ENCODE measurements at regions not wholly inside any gene's neighbourhood (a gene's known extent, or its start where the extent isn't known, plus 50 kb on each side); places are given as distances from the start of the nearest gene placed in this dataset.

DNA sequence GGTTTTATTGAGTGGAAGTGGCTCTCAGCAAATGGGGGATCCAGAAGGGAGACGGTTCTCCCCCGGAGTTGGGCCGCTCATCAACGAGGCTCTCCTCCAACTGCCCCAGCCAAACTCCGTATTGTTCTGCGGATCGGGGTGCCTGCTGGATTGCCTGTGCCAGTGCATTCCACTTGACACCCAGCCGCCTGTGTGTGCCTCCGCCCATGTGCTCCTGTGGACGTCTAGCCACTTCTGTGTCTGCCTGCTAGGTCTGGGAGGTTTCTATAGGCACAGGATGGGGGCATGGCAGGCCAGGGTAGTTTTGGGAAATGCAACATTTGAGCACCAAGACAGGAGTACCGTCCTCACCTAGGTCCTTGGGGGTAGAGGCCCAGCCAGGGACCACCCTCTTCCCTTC is 225.7 kb upstream of the AMIGO2 start:
- DNase-seq (ENCODE audit: low spot score): no peak
- Histone ChIP-seq H3K9me3 (ENCODE audit: control insufficient read depth in 4 of 4, low read length in 3 of 4) (no peaks in the 10 kb centered on the region), H3K4me1 (ENCODE audit: control insufficient read depth in 4 of 4, insufficient read depth in 4 of 4, low read length in 3 of 4) (peaks cover 0 to 11% (median 3%) of the 10 kb centered on the region in 4 donors), H3K9ac (ENCODE audit: low read depth in 1 of 2, low read length in 2 of 2) (no peak overlapping the region), H3K4me3 (ENCODE audit: low read depth in 1 of 3, low read length in 3 of 3) (no peak overlapping the region), H3K27ac (ENCODE audit: low read depth in 1 of 2, low read length in 2 of 2) (no peak overlapping the region), H3K36me3 (ENCODE audit: control insufficient read depth in 4 of 4, insufficient read depth in 3 of 4, low read depth in 1 of 4, low read length in 3 of 4) (no peaks in the 10 kb centered on the region), H3K27me3 (ENCODE audit: control insufficient read depth in 4 of 4, insufficient read depth in 4 of 4, low read length in 3 of 4) (no peaks in the 10 kb centered on the region)
- WGBS: 96% methylated on average over 11 of the region's 11 CpGs
- TF ChIP-seq, protein P1, sequence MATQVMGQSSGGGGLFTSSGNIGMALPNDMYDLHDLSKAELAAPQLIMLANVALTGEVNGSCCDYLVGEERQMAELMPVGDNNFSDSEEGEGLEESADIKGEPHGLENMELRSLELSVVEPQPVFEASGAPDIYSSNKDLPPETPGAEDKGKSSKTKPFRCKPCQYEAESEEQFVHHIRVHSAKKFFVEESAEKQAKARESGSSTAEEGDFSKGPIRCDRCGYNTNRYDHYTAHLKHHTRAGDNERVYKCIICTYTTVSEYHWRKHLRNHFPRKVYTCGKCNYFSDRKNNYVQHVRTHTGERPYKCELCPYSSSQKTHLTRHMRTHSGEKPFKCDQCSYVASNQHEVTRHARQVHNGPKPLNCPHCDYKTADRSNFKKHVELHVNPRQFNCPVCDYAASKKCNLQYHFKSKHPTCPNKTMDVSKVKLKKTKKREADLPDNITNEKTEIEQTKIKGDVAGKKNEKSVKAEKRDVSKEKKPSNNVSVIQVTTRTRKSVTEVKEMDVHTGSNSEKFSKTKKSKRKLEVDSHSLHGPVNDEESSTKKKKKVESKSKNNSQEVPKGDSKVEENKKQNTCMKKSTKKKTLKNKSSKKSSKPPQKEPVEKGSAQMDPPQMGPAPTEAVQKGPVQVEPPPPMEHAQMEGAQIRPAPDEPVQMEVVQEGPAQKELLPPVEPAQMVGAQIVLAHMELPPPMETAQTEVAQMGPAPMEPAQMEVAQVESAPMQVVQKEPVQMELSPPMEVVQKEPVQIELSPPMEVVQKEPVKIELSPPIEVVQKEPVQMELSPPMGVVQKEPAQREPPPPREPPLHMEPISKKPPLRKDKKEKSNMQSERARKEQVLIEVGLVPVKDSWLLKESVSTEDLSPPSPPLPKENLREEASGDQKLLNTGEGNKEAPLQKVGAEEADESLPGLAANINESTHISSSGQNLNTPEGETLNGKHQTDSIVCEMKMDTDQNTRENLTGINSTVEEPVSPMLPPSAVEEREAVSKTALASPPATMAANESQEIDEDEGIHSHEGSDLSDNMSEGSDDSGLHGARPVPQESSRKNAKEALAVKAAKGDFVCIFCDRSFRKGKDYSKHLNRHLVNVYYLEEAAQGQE (IDR thresholded peaks at IDR 0.05): no peak
- TF ChIP-seq GABPA (IDR thresholded peaks at IDR 0.05 in 1 of 2, conservative IDR thresholded peaks at IDR 0.05 in 1 of 2) (no peak), TAF1 (conservative IDR thresholded peaks at IDR 0.05) (no peak)
- TF ChIP-seq, protein P2, sequence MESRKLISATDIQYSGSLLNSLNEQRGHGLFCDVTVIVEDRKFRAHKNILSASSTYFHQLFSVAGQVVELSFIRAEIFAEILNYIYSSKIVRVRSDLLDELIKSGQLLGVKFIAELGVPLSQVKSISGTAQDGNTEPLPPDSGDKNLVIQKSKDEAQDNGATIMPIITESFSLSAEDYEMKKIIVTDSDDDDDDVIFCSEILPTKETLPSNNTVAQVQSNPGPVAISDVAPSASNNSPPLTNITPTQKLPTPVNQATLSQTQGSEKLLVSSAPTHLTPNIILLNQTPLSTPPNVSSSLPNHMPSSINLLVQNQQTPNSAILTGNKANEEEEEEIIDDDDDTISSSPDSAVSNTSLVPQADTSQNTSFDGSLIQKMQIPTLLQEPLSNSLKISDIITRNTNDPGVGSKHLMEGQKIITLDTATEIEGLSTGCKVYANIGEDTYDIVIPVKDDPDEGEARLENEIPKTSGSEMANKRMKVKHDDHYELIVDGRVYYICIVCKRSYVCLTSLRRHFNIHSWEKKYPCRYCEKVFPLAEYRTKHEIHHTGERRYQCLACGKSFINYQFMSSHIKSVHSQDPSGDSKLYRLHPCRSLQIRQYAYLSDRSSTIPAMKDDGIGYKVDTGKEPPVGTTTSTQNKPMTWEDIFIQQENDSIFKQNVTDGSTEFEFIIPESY (IDR thresholded peaks at IDR 0.05): no peak

DNA sequence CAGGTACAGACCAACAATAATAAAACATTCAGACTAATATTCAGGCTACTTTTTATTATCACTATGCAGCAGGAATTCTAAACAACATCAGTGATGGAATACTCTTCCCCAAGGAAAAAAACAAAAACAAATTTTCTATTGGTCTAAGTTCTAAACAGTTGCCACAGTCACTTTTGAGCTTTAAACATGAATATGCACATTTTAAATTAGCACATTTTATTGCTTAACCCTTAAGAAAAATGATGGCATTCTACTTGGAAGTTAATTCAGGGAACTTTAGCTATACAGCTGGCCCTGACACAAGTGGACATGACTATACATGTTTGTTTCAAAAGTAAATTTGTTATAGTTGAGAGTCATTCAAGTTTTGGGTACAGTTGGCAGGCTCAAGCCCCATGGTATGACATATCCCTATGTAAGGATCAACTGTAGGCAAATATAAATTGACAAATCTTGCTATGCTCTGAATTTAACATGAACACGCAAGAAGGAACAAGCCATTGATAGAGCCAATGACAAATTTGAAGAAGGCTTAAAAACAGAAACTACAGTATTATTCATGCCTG is 224.3 kb upstream of the AMIGO2 start:
- H3K27ac ChIP-seq (ENCODE audit: low read depth in 1 of 2, low read length in 2 of 2): no peak overlapping the region
- no peaks in the 10 kb centered on the region for H3K27me3 ChIP-seq (ENCODE audit: control insufficient read depth in 4 of 4, insufficient read depth in 4 of 4, low read length in 3 of 4)
- no peaks in the 10 kb centered on the region for H3K36me3 ChIP-seq (ENCODE audit: control insufficient read depth in 4 of 4, insufficient read depth in 3 of 4, low read depth in 1 of 4, low read length in 3 of 4)
- no peak for DNase-seq (ENCODE audit: low spot score)
- WGBS: 58% methylated on average over 1 of the region's 1 CpG
- H3K4me3 ChIP-seq (ENCODE audit: low read depth in 1 of 3, low read length in 3 of 3): no peak overlapping the region
- H3K9ac ChIP-seq (ENCODE audit: low read depth in 1 of 2, low read length in 2 of 2): no peak overlapping the region
- no peaks in the 10 kb centered on the region for H3K9me3 ChIP-seq (ENCODE audit: control insufficient read depth in 4 of 4, low read length in 3 of 4)
- TF ChIP-seq GABPA (IDR thresholded peaks at IDR 0.05 in 1 of 2, conservative IDR thresholded peaks at IDR 0.05 in 1 of 2) (no peak), TAF1 (conservative IDR thresholded peaks at IDR 0.05) (no peak), EGR1 (IDR thresholded peaks at IDR 0.05; ENCODE audit: low read depth in 2 of 2) (no peak), YY1 (IDR thresholded peaks at IDR 0.05) (no peak), NR2F2 (IDR thresholded peaks at IDR 0.05) (no peak), RAD21 (IDR thresholded peaks at IDR 0.05) (no peak), FOXA2 (IDR thresholded peaks at IDR 0.05) (no peak)
- TF ChIP-seq, protein P2 (IDR thresholded peaks at IDR 0.05): no peak
- TF ChIP-seq, protein P3, sequence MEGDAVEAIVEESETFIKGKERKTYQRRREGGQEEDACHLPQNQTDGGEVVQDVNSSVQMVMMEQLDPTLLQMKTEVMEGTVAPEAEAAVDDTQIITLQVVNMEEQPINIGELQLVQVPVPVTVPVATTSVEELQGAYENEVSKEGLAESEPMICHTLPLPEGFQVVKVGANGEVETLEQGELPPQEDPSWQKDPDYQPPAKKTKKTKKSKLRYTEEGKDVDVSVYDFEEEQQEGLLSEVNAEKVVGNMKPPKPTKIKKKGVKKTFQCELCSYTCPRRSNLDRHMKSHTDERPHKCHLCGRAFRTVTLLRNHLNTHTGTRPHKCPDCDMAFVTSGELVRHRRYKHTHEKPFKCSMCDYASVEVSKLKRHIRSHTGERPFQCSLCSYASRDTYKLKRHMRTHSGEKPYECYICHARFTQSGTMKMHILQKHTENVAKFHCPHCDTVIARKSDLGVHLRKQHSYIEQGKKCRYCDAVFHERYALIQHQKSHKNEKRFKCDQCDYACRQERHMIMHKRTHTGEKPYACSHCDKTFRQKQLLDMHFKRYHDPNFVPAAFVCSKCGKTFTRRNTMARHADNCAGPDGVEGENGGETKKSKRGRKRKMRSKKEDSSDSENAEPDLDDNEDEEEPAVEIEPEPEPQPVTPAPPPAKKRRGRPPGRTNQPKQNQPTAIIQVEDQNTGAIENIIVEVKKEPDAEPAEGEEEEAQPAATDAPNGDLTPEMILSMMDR (IDR thresholded peaks at IDR 0.05; ENCODE audit: low read depth, low read length, missing input control): no peak
- TF ChIP-seq, protein P4, sequence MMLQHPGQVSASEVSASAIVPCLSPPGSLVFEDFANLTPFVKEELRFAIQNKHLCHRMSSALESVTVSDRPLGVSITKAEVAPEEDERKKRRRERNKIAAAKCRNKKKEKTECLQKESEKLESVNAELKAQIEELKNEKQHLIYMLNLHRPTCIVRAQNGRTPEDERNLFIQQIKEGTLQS (IDR thresholded peaks at IDR 0.05): no peak
- TF ChIP-seq, protein P5, sequence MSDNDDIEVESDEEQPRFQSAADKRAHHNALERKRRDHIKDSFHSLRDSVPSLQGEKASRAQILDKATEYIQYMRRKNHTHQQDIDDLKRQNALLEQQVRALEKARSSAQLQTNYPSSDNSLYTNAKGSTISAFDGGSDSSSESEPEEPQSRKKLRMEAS (IDR thresholded peaks at IDR 0.05): no peak
- TF ChIP-seq, protein P1 (IDR thresholded peaks at IDR 0.05): no peak
- peaks cover 0 to 11% (median 3%) of the 10 kb centered on the region in 4 donors for H3K4me1 ChIP-seq (ENCODE audit: control insufficient read depth in 4 of 4, insufficient read depth in 4 of 4, low read length in 3 of 4)
